OCI-LY7 (cell line): ENCODE measurements at regions not wholly inside any gene's neighbourhood (a gene's known extent, or its start where the extent isn't known, plus 50 kb on each side); places are given as distances from the start of the nearest gene placed in this dataset.

Experiments used
- CTCF ChIP-seq: fragments of 200-600 bp; sonication (generic); conservative IDR thresholded peaks from 2 replicates; pipeline ENCODE4 v1.5.1; 2014; ENCODE audit warnings: mild to moderate bottlenecking, antibody characterized with exemption, low read length, moderate library complexity, mixed read lengths
- EZH2phosphoT487 ChIP-seq: fragments of 200-600 bp; sonication (generic); IDR thresholded peaks from 2 replicates; pipeline ENCODE4 v1.6.1; 2018; ENCODE audit warnings: low read depth, borderline replicate concordance, mild to moderate bottlenecking, mixed run types, antibody characterized with exemption, low read length, moderate library complexity, mixed read lengths

GRCh38 chr14:21912367-21912766, 238.7 kb upstream of the OR4E1 start:
- TF ChIP-seq CTCF (no peak), EZH2phosphoT487 (no peak)
